HG03354 (cell line): ENCODE measurements at regions not wholly inside any gene's neighbourhood (a gene's known extent, or its start where the extent isn't known, plus 50 kb on each side); places are given as distances from the start of the nearest gene placed in this dataset.
"Not testable (repeated sequence)": the region's sequence is repeated elsewhere in the genome, so short reads cannot be mapped to it uniquely, and the experiment has no call there.

Experiments
- ATAC-seq: cut with Tn5 transposase; IDR thresholded peaks from one replicate; pipeline ENCODE4 v1.9.1; 2021; ENCODE audit warnings: mild to moderate bottlenecking; ENCODE audit not compliant: unreplicated experiment, poor library complexity, severe bottlenecking

- ATAC-seq = no peak
Measured at GRCh38 chr2:155026651-155027174, 328.2 kb downstream of the KCNJ3 start.

GRCh38 chr2:155023674-155024073, 325.2 kb downstream of the KCNJ3 start:
- no peak for ATAC-seq

- no peak for ATAC-seq
Measured at GRCh38 chr2:155022531-155022930, 324.0 kb downstream of the KCNJ3 start.

DNA sequence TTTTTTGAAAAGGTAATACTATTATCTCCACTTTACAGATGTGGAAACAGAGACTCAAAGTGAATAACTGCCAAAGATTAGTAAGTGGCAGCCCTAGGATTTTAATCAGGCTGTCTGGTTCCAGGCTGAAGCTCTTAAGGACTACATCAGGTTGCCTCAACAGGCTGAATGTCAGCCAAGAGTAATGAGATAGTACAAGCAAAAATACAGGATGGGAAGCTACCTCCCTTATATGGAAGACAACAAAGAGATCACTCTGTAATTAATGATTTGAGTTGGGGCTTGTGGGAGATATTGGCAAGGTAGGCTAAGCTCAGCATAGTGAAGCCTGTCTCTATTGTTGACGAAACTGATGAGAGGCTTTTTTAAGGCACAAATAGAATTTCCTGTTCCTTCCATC, 323.1 kb downstream of the KCNJ3 start:
- ATAC-seq = no peak

GRCh38 chr2:155020246-155020645, 321.8 kb downstream of the KCNJ3 start:
- no peak for ATAC-seq

DNA sequence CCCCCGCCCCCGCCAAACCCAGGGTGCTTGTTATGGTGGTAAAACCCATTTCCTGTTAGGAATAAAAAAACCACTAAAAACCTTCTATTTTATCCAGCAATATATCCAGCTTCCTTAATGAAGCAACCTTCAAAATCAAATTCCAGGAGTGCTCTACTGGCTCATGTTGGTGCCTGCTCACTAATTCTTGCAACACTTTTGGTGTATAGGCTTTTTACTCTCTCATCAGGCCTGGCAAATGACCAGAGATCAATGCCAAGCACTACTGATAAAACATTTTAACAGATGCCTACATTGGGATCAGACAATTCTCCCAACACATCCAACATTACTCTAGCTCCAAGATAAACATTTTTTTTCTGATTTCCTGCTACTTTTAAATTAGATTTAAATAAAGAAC, 312.4 kb downstream of the KCNJ3 start:
- ATAC-seq = no peak

DNA sequence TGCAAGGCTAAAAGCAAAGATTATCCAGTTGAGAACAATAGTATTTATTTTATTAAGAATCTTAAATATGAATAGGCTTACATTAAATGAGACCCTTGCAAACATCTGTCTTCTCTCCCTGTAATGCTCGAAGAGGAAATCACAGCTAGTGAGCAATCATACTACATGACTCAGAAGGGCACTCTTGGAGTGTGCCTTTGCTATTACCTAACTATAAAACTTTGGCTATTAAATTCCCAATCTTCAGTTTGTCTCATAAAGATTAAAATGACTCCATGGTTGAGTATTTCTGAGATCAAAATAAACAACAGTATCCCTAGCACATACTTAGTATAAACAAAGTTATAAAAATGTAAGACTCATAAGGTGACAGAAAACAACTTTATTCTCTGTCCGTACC, 296.9 kb downstream of the KCNJ3 start:
- ATAC-seq = no peak

- ATAC-seq = no peak
Measured at GRCh38 chr2:154992826-154993225, 294.3 kb downstream of the KCNJ3 start.

GRCh38 chr2:154978710-154979109, 280.2 kb downstream of the KCNJ3 start:
- no peak for ATAC-seq

- ATAC-seq = no peak
Measured at GRCh38 chr2:154978244-154978643, 279.7 kb downstream of the KCNJ3 start.

DNA sequence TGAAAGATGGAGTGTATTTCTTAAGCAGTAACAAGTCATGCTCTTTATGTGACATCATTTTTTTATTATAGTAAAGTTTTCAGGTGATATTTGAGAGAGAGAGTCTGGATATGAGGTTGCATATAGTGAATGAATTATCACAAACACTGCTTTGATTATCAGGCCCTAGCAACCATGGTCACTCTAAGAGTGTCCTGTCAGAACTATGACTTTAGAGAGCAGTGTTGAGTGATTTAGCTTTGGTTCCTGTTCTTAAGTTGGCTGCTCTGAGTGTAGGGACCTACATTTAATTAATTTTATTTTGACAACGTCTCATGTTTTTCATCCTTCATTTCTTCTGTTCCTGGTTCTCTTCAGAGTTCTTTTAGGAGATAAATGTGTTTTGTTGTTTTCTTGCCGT, 275.5 kb downstream of the KCNJ3 start:
- no peak for ATAC-seq

DNA sequence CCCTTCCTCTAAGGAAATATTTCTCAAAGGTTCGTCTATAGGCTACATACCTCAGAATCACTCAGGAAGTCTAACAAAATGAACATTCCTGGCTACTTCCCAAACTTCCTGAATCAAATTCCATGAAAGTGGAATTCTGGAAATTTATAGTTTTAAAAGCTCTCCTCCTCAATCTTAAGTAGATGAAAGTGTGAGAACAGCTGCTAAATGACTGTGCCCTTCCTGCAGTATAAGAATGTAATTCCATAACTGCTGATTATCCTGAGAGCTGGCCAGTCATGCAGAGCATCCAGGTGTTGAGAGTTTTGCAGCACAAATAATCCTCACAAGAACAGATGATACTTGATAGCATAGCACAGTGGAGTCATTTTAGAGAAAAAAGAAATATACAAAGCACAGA, 265.0 kb downstream of the KCNJ3 start:
- no peak for ATAC-seq

- ATAC-seq = no peak
Measured at GRCh38 chr2:154961676-154962075, 263.2 kb downstream of the KCNJ3 start.

DNA sequence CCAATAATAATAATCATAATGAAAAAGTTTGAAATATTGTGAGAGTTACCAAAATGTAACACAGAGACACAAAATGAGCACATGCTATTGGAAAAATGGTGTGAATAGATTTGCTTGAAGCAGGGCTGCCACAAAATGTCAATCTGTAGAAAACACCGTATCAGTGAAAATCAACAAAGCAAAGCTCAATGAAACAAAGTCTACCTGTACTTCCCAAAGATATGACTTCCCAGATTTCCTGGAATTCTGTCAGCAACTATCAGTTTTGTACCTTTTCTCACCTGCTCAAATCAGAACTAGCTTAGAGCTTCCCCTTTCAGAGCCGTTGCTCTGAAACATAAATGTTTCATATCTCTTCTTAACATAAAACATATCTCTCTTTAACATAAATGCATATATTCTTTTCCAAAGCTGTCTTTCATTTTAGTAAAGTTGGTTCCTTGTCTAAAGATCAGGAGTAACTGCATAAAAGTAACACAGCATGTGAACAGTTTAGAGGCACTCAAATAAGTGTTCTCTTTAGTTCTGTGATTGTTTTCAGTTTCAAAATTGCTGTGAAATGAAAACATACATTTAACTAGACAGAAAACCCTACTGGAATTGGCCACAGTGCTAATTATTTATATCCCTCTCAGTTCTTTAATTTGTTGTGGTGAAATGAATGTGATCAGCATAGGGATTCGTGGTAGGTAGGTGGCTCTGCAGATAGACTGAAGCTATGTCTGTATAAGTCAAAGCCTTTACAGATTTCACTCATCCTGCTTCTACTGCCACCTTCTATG, 262.5 kb downstream of the KCNJ3 start:
- no peak for ATAC-seq

DNA sequence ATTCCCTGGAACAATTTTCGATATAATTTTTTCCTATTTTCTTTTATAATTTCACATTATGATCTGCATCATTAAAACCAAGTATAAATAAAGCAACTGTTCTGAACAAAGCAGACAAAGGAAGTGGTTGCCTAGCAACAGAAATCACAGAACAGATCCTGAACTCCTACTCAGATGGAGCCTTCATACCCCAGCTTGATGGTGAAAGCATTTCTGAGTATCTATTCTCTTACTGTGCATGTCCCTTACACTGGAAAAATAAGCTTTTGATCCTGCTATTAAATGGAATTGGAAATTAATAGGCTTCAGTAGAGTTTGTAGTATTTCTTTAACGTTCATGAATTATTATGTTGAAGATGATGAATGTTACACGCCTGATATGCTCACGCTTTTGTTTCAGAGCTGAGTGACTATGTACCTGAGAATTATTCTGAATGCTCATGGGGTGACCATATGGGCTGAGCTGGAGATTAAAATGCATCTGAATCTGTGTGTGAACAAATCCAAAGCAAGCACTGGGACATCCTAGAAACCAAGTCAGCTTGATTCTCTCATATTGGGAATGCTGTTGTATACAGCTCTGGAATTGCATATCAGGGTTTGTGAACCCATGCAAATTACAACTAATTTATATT, 254.0 kb downstream of the KCNJ3 start:
- ATAC-seq = no peak

DNA sequence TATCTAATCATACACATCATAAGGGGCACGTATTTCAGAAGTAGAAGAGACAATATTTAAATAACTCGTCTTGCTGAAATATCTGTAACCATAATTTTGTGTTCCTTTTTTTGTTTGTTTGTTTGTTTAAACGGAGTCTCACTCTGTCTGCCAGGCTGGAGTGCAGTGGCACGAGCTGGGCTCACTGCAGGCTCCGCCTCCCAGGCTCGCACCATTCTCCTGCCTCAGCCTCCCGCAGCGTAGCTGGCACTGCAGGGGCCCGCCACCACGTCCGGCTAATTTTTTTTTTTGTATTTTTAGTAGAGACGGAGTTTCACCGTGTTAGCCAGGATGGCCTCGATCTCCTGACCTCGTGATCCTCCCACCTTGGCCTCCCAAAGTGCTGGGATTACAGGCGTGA, 248.9 kb downstream of the KCNJ3 start:
- not testable (repeated sequence) for ATAC-seq

- ATAC-seq = no peak
Measured at GRCh38 chr2:154945984-154946383, 247.5 kb downstream of the KCNJ3 start.

- no peak for ATAC-seq
Measured at GRCh38 chr2:154941379-154941778, 242.9 kb downstream of the KCNJ3 start.

- no peak for ATAC-seq
Measured at GRCh38 chr2:154934213-154934612, 235.7 kb downstream of the KCNJ3 start.

GRCh38 chr2:154924531-154924930, 226.0 kb downstream of the KCNJ3 start:
- no peak for ATAC-seq

- ATAC-seq = no peak
Measured at GRCh38 chr2:154914561-154914960, 216.1 kb downstream of the KCNJ3 start.
